HepG2 (cell line): ENCODE measurements at regions not wholly inside any gene's neighbourhood (a gene's known extent, or its start where the extent isn't known, plus 50 kb on each side); places are given as distances from the start of the nearest gene placed in this dataset.

Source experiments
- ATAC-seq: fragments of 200-7000 bp; cut with Tn5 transposase; 3 replicates; pipeline ENCODE4 v1.9.1; 2020; ENCODE audit warnings: mild to moderate bottlenecking, moderate library complexity
- BruUV-seq: library from RNA; stranded (reverse); fragments of 400-500 nt; replicated peaks from 2 replicates; lab custom pipeline; 2021; lab: Mats Ljungman, UMichigan
- CTCF ChIA-PET: fragments of 300-600 bp; formaldehyde crosslinking; extraction: SDS; loops from one replicate; lab custom pipeline; 2021; ENCODE audit warnings: low total read pairs, inconsistent platforms, low intra/inter-chr PET ratio; lab: Yijun Ruan, JAX
- POLR2A ChIA-PET: fragments of 350-600 bp; sonication (Branson Sonifier 250); formaldehyde crosslinking; loops from one replicate; lab custom pipeline; 2020; ENCODE audit warnings: antibody characterized with exemption, inconsistent platforms; lab: Yijun Ruan, JAX
- DNase-seq: peaks from one replicate; pipeline ENCODE4 v3.0.0-alpha.2; 2015; ENCODE audit warnings: low spot score
- FAIRE-seq: peaks from 3 replicates; lab custom pipeline; 2011; peaks lifted over from hg19 to GRCh38; lab: Jason Lieb, UNC
- H2AFZ ChIP-seq: one replicate; pipeline ENCODE4 v1.6.1; 2011; ENCODE audit warnings: low read length, inconsistent platforms
- H3K27ac ChIP-seq: fragments of 300-600 bp; 3 replicates; pipeline ENCODE4 v1.8.0; 2011; ENCODE audit warnings: mixed run types, mild to moderate bottlenecking, mixed read lengths, low read length, inconsistent platforms; ENCODE audit not compliant: insufficient read depth; ENCODE audit errors: extremely low read length
- H3K27me3 ChIP-seq, 2 experiments: fragments of 200-600 bp in 1 of 2; 2 replicates in 1 of 2; 3 replicates in 1 of 2; pipeline versions ENCODE4 v1.6.0 to v1.8.0; 2011; ENCODE audit warnings: low read length in 2 of 2, mild to moderate bottlenecking in 2 of 2, moderate library complexity in 2 of 2, inconsistent platforms in 1 of 2; ENCODE audit not compliant: insufficient read depth in 2 of 2, control insufficient read depth in 1 of 2
- H3K36me3 ChIP-seq, 2 experiments: fragments of 200-600 bp in 1 of 2; replicated peaks in 1 of 2; 2 replicates in 1 of 2; 3 replicates in 1 of 2; pipeline versions ENCODE4 v1.5.1 to v1.8.0; 2011; ENCODE audit warnings: low read length in 2 of 2, inconsistent platforms in 1 of 2; ENCODE audit not compliant: insufficient read depth in 2 of 2, control insufficient read depth in 1 of 2
- H3K4me1 ChIP-seq: 2 replicates; pipeline ENCODE4 v1.5.1; 2012; ENCODE audit warnings: low read length, inconsistent platforms; ENCODE audit not compliant: insufficient read depth
- H3K4me2 ChIP-seq: 2 replicates; pipeline ENCODE4 v1.6.0; 2011; ENCODE audit warnings: low read depth, low read length, inconsistent platforms
- H3K4me3 ChIP-seq, 3 experiments: fragments of 200-600 bp in 1 of 3; sonication (generic), shearing (Covaris generic) in 1 of 3; replicated peaks in 1 of 3; 2 replicates each; pipeline ENCODE4 v1.5.1; 2011 to 2016; ENCODE audit warnings: low read length in 3 of 3, inconsistent platforms in 2 of 3, low read depth in 2 of 3, mild to moderate bottlenecking in 2 of 3, control low read depth in 1 of 3, mixed read lengths in 1 of 3; ENCODE audit not compliant: insufficient read depth in 1 of 3
- H3K79me2 ChIP-seq: one replicate; pipeline ENCODE4 v1.6.1; 2011; ENCODE audit warnings: low read length, inconsistent platforms; ENCODE audit not compliant: insufficient read depth
- H3K9ac ChIP-seq: 2 replicates; pipeline ENCODE4 v1.6.0; 2011; ENCODE audit warnings: mild to moderate bottlenecking, low read depth, low read length, inconsistent platforms; ENCODE audit not compliant: insufficient read depth
- H3K9me3 ChIP-seq: 2 replicates; pipeline ENCODE4 v1.5.1; 2012; ENCODE audit warnings: mild to moderate bottlenecking, low read length
- H4K20me1 ChIP-seq: 2 replicates; pipeline ENCODE4 v1.6.0; 2011; ENCODE audit warnings: inconsistent platforms, mild to moderate bottlenecking, low read length, moderate library complexity; ENCODE audit not compliant: insufficient read depth
- MIER3 ChIP-seq: IDR thresholded peaks from 2 replicates; pipeline ENCODE4 v1.6.1; 2016; ENCODE audit warnings: missing compliant biosample characterization, borderline replicate concordance
- MTF2 ChIP-seq: sonication (generic); formaldehyde crosslinking; IDR thresholded peaks from 2 replicates; pipeline ENCODE4 v1.5.0; 2020; ENCODE audit warnings: missing genetic modification reagents, borderline replicate concordance
- NFIC ChIP-seq: IDR thresholded peaks from 2 replicates; pipeline ENCODE4 v1.6.1; 2012; ENCODE audit warnings: mild to moderate bottlenecking, low read length, inconsistent platforms
- NR2C2 ChIP-seq: sonication (generic); formaldehyde crosslinking; IDR thresholded peaks from 2 replicates; pipeline ENCODE4 v1.4.0; 2020; ENCODE audit warnings: missing genetic modification reagents, mild to moderate bottlenecking, moderate library complexity, borderline replicate concordance
- SMAD3 ChIP-seq: sonication (generic); formaldehyde crosslinking; IDR thresholded peaks from 2 replicates; pipeline ENCODE4 v1.4.0; 2020; ENCODE audit warnings: missing genetic modification reagents
- WIZ ChIP-seq: sonication (generic); formaldehyde crosslinking; IDR thresholded peaks from 2 replicates; pipeline ENCODE4 v1.5.1; 2020; ENCODE audit warnings: mild to moderate bottlenecking, missing genetic modification reagents
- ZIK1 ChIP-seq: sonication (generic); formaldehyde crosslinking; IDR thresholded peaks from 2 replicates; pipeline ENCODE4 v1.5.0; 2020; ENCODE audit warnings: mild to moderate bottlenecking, low read depth, missing genetic modification reagents, borderline replicate concordance
- ZNF574 ChIP-seq: sonication (generic); formaldehyde crosslinking; IDR thresholded peaks from 2 replicates; pipeline ENCODE4 v1.4.0; 2020; ENCODE audit warnings: missing genetic modification reagents
- WGBS: methylation state at CpG from one replicate; pipeline ENCODE4 v1.1.6; 2017; ENCODE audit warnings: low lambda C conversion rate; 5-methylcytosine and 5-hydroxymethylcytosine counted together
- in situ Hi-C: cut with HindIII; loops from 2 replicates; pipeline ENCODE4 v1.10.0; 2017; ENCODE audit warnings: low pct_unique_long_range_greater_than_20kb; ENCODE audit not compliant: extremely low pct_ligation_motif_present
- intact Hi-C: fragments of 100-400 bp; cut with micrococcal nuclease; formaldehyde crosslinking; loops from one replicate; pipeline ENCODE4 v1.10.0; 2022; ENCODE audit not compliant: unreplicated experiment
- TF ChIP-seq, protein P1 (sequence below): sonication (generic); formaldehyde crosslinking; IDR thresholded peaks from 2 replicates; pipeline ENCODE4 v1.8.0; 2022; ENCODE audit warnings: missing genetic modification reagents, low read depth, mild to moderate bottlenecking, borderline replicate concordance
- TF ChIP-seq, protein P2 (sequence below): sonication (generic); formaldehyde crosslinking; IDR thresholded peaks from 2 replicates; pipeline ENCODE4 v1.4.0; 2020; ENCODE audit warnings: missing genetic modification reagents, borderline replicate concordance
- TF ChIP-seq, protein P3 (sequence below): sonication (generic); formaldehyde crosslinking; IDR thresholded peaks from 2 replicates; pipeline ENCODE4 v1.5.1; 2020; ENCODE audit warnings: missing genetic modification reagents, mild to moderate bottlenecking, borderline replicate concordance

- in situ Hi-C loops = no loop called here
Measured at GRCh38 chrX:2559124-2559523, 58.3 kb upstream of the DHRSX start.

More at GRCh38 chrX:2559124-2559523, 58.3 kb upstream of the DHRSX start:
- no peak for FAIRE-seq
- WGBS = 2% methylated on average over 3 of the region's 3 CpGs
- CTCF ChIA-PET = no interaction called here
- ATAC-seq = no peak
- Histone ChIP-seq H4K20me1 (no peaks in the 10 kb centered on the region), H3K9me3 (no peaks in the 10 kb centered on the region), H3K4me1 (no peaks in the 10 kb centered on the region), H2AFZ (no peak overlapping the region), H3K36me3 (no peaks in the 10 kb centered on the region), H3K79me2 (no peaks in the 10 kb centered on the region), H3K9ac (no peak overlapping the region), H3K4me3 (no peak overlapping the region), H3K4me2 (no peak overlapping the region), H3K27ac (no peak overlapping the region), H3K27me3 (no peaks in the 10 kb centered on the region; a peak in 2 of 5 replicates)
- no peak for DNase-seq
- intact Hi-C loops = no loop called here
- POLR2A ChIA-PET = no interaction called here
- no TSS peak for BruUV-seq
- TF ChIP-seq, protein P1, sequence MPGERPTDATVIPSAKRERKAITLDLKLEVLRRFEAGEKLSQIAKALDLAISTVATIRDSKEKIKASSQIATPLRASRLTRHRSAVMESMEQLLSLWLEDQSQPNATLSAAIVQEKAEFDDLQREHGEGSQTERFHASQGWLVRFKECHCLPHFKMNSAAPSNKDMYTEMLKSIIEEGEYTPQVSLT (CRISPR knock-in tag) = no peak
- TF ChIP-seq, protein P2, sequence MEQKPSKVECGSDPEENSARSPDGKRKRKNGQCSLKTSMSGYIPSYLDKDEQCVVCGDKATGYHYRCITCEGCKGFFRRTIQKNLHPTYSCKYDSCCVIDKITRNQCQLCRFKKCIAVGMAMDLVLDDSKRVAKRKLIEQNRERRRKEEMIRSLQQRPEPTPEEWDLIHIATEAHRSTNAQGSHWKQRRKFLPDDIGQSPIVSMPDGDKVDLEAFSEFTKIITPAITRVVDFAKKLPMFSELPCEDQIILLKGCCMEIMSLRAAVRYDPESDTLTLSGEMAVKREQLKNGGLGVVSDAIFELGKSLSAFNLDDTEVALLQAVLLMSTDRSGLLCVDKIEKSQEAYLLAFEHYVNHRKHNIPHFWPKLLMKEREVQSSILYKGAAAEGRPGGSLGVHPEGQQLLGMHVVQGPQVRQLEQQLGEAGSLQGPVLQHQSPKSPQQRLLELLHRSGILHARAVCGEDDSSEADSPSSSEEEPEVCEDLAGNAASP (CRISPR knock-in tag) = no peak
- TF ChIP-seq NFIC (no peak), WIZ (no peak), MIER3 (CRISPR knock-in tag) (no peak), MTF2 (no peak), ZNF574 (CRISPR knock-in tag) (no peak), SMAD3 (CRISPR knock-in tag) (no peak), ZIK1 (no peak), NR2C2 (CRISPR knock-in tag) (no peak)
- TF ChIP-seq, protein P3, sequence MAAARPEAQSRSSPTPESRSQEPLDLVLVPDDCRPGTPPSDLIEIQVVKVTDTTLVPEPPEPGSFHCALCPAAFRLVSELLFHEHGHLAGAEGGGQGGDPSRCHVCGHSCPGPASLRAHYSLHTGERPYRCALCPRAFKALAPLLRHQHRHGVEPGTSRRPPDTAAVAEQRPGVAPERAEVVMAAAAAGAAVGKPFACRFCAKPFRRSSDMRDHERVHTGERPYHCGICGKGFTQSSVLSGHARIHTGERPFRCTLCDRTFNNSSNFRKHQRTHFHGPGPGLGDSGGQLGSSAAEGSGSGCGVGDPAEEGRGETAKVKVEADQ (CRISPR knock-in tag) = no peak
- TF ChIP-seq, all 625 proteins: peak for 0
